Fibroblast of lung (primary cell): ENCODE measurements at regions not wholly inside any gene's neighbourhood (a gene's known extent, or its start where the extent isn't known, plus 50 kb on each side); places are given as distances from the start of the nearest gene placed in this dataset.

Experiments
- DNase-seq, 2 donors: peaks; one replicate each; pipeline versions ENCODE4 v3.0.0 to v3.0.0-alpha.2; 2010; ENCODE audit warnings: low read depth in 2 of 2
- H2AFZ ChIP-seq: 2 replicates; pipeline ENCODE4 v1.5.1; 2012; ENCODE audit warnings: low read length, control low read depth, inconsistent platforms
- H3K27ac ChIP-seq: 2 replicates; pipeline ENCODE4 v1.5.1; 2011; ENCODE audit warnings: low read length, control low read depth; ENCODE audit not compliant: insufficient read depth
- H3K27me3 ChIP-seq: 2 replicates; pipeline ENCODE4 v1.5.1; 2011; ENCODE audit warnings: mild to moderate bottlenecking, low read length; ENCODE audit not compliant: control insufficient read depth, insufficient read depth
- H3K36me3 ChIP-seq: 2 replicates; pipeline ENCODE4 v1.5.1; 2011; ENCODE audit warnings: low read length; ENCODE audit not compliant: control insufficient read depth, insufficient read depth
- H3K4me1 ChIP-seq: 2 replicates; pipeline ENCODE4 v1.5.1; 2011; ENCODE audit warnings: low read length; ENCODE audit not compliant: control insufficient read depth, insufficient read depth; ENCODE audit errors: extremely low read depth
- H3K4me2 ChIP-seq: 2 replicates; pipeline ENCODE4 v1.5.1; 2011; ENCODE audit warnings: low read length, control low read depth; ENCODE audit not compliant: insufficient read depth; ENCODE audit errors: extremely low read depth
- H3K4me3 ChIP-seq, 4 experiments: fragments of 200-600 bp in 1 of 4; sonication (generic) in 1 of 4; replicated peaks in 1 of 4; 2 replicates each; pipeline ENCODE4 v1.5.1; 2011 to 2016; ENCODE audit warnings: low read length in 4 of 4, low read depth in 3 of 4, mild to moderate bottlenecking in 3 of 4, control low read depth in 2 of 4, inconsistent platforms in 1 of 4, mixed read lengths in 1 of 4; ENCODE audit not compliant: insufficient read depth in 1 of 4; ENCODE audit errors: control extremely low read depth in 1 of 4
- H3K79me2 ChIP-seq: 2 replicates; pipeline ENCODE4 v1.5.1; 2012; ENCODE audit warnings: mild to moderate bottlenecking, low read length, inconsistent platforms; ENCODE audit not compliant: control insufficient read depth, insufficient read depth
- H3K9ac ChIP-seq: 2 replicates; pipeline ENCODE4 v1.5.1; 2011; ENCODE audit warnings: mild to moderate bottlenecking, low read length, control low read depth; ENCODE audit not compliant: insufficient read depth
- H3K9me3 ChIP-seq: 2 replicates; pipeline ENCODE4 v1.5.1; 2012; ENCODE audit warnings: low read depth, low read length; ENCODE audit not compliant: control insufficient read depth, insufficient read depth
- H4K20me1 ChIP-seq: 2 replicates; pipeline ENCODE4 v1.5.1; 2011; ENCODE audit warnings: low read length; ENCODE audit not compliant: control insufficient read depth, insufficient read depth; ENCODE audit errors: extremely low read depth
- CTCF ChIP-seq, 2 donors: IDR thresholded peaks in 1 of 2; conservative IDR thresholded peaks in 1 of 2; 1 replicate in 1 of 2; 2 replicates in 1 of 2; pipeline ENCODE4 v1.5.1; 2011 to 2012; ENCODE audit warnings: low read length in 2 of 2, control low read depth in 1 of 2, inconsistent platforms in 1 of 2, low read depth in 1 of 2, mild to moderate bottlenecking in 1 of 2
- EZH2 ChIP-seq: IDR thresholded peaks from 2 replicates; pipeline ENCODE4 v1.5.1; 2012; ENCODE audit warnings: low read length, control low read depth, mild to moderate bottlenecking; ENCODE audit errors: missing control alignments

- no peaks in the 10 kb centered on the region for H3K4me1 ChIP-seq
- no peaks in the 10 kb centered on the region for H3K79me2 ChIP-seq
- H3K9ac ChIP-seq: no peak overlapping the region
- H3K9me3 ChIP-seq: no peaks in the 10 kb centered on the region
- TF ChIP-seq EZH2 (no peak), CTCF (conservative IDR thresholded peaks at IDR 0.05 in 1 of 2, IDR thresholded peaks at IDR 0.05 in 1 of 2; ENCODE audit: low read depth in 1 of 2, low read length in 2 of 2) (no peak)
- H3K27ac ChIP-seq: no peak overlapping the region
- no peak for DNase-seq
- no peak overlapping the region for H3K4me2 ChIP-seq
- H4K20me1 ChIP-seq: no peaks in the 10 kb centered on the region
- H3K36me3 ChIP-seq: no peaks in the 10 kb centered on the region
- H3K4me3 ChIP-seq: no peak overlapping the region
- H2AFZ ChIP-seq: no peak overlapping the region
- H3K27me3 ChIP-seq: no peaks in the 10 kb centered on the region
Observed at GRCh38 chr3:182575941-182576340, 217.4 kb upstream of the ATP11B start.

- no peak overlapping the region for H3K4me3 ChIP-seq
- H3K9me3 ChIP-seq: no peaks in the 10 kb centered on the region
- H3K4me2 ChIP-seq: no peak overlapping the region
- TF ChIP-seq CTCF (conservative IDR thresholded peaks at IDR 0.05 in 1 of 2, IDR thresholded peaks at IDR 0.05 in 1 of 2; ENCODE audit: low read depth in 1 of 2, low read length in 2 of 2): no peak
- H3K27me3 ChIP-seq: no peaks in the 10 kb centered on the region
- H3K9ac ChIP-seq: no peak overlapping the region
- no peak overlapping the region for H2AFZ ChIP-seq
- H4K20me1 ChIP-seq: no peaks in the 10 kb centered on the region
- no peaks in the 10 kb centered on the region for H3K4me1 ChIP-seq
- no peaks in the 10 kb centered on the region for H3K79me2 ChIP-seq
- no peaks in the 10 kb centered on the region for H3K36me3 ChIP-seq
- no peak overlapping the region for H3K27ac ChIP-seq
- peak in 1 of 2 donors; percentile 7 for DNase-seq
Observed at GRCh38 chr3:182583545-182583944, 209.8 kb upstream of the ATP11B start.

- no peak overlapping the region for H3K4me2 ChIP-seq
Observed at GRCh38 chr3:182585532-182586150, 207.7 kb upstream of the ATP11B start.

More at GRCh38 chr3:182585532-182586150, 207.7 kb upstream of the ATP11B start:
- Histone ChIP-seq H2AFZ (no peak overlapping the region), H3K27ac (no peak overlapping the region), H3K27me3 (no peaks in the 10 kb centered on the region), H3K4me1 (no peaks in the 10 kb centered on the region), H3K4me3 (no peak overlapping the region), H3K79me2 (no peaks in the 10 kb centered on the region), H3K36me3 (no peaks in the 10 kb centered on the region), H4K20me1 (no peaks in the 10 kb centered on the region), H3K9ac (no peak overlapping the region), H3K9me3 (no peaks in the 10 kb centered on the region)
- TF ChIP-seq CTCF (conservative IDR thresholded peaks at IDR 0.05 in 1 of 2, IDR thresholded peaks at IDR 0.05 in 1 of 2; ENCODE audit: low read depth in 1 of 2, low read length in 2 of 2) (no peak), EZH2 (no peak)
- DNase-seq: no peak
